ENCODE measurements at regions not wholly inside any gene's neighbourhood (a gene's known extent, or its start where the extent isn't known, plus 50 kb on each side); places are given as distances from the start of the nearest gene placed in this dataset.

- intact Hi-C loops (cut with DNase I, micrococcal nuclease): loop anchor here in 1 of 2 experiments (10.0 kb wide), 1 partner anchor 488 kb away; no protein-coding TSS in a partner anchor
- ChIA-PET POLR2A (no interaction called here), CTCF (interaction anchor here (1.1 to 1.2 kb wide), 2 partner anchors 25 to 623 kb away, joined by 3 read pairs; no protein-coding TSS in a partner anchor)
- no peaks in the 10 kb centered on the region for H3K27me3 Mint-ChIP-seq
- DNase-seq: no peak
- H3K36me3 Mint-ChIP-seq (ENCODE audit: low read depth): no peaks in the 10 kb centered on the region
- peaks cover 2% of the 10 kb centered on the region for H3K9me3 Mint-ChIP-seq (ENCODE audit: low read depth)
- H3K27ac Mint-ChIP-seq: no peak overlapping the region
- H3K4me3 Mint-ChIP-seq: no peak overlapping the region
- peaks cover 12% of the 10 kb centered on the region for H3K4me1 Mint-ChIP-seq
- ATAC-seq: no peak
Measured at GRCh38 chr1:193807208-193807607, 620.8 kb upstream of the B3GALT2 start.

- Mint-ChIP-seq H3K9me3 (ENCODE audit: low read depth) (peaks cover 4% of the 10 kb centered on the region), H3K27me3 (no peaks in the 10 kb centered on the region), H3K4me1 (peaks cover 12% of the 10 kb centered on the region), H3K27ac (no peak overlapping the region), H3K4me3 (no peak overlapping the region), H3K36me3 (ENCODE audit: low read depth) (no peaks in the 10 kb centered on the region)
- DNase-seq: no peak
- ChIA-PET POLR2A (no interaction called here), CTCF (interaction anchor here (1.2 to 1.3 kb wide), 2 partner anchors 13 to 623 kb away, joined by 3 read pairs; no protein-coding TSS in a partner anchor)
- intact Hi-C loops (cut with DNase I, micrococcal nuclease): loop anchor here in 1 of 2 experiments (10.0 kb wide), 1 partner anchor 488 kb away; no protein-coding TSS in a partner anchor
- ATAC-seq: peak; percentile 88
Measured at GRCh38 chr1:193806079-193807048, 620.0 kb upstream of the B3GALT2 start.

- peaks cover 11% of the 10 kb centered on the region for H3K4me1 Mint-ChIP-seq
- no peak overlapping the region for H3K4me3 Mint-ChIP-seq
- POLR2A ChIA-PET: interaction anchor here (0.6 kb wide), 1 partner anchor 508 kb away, joined by 3 read pairs; no protein-coding TSS in a partner anchor
- H3K9me3 Mint-ChIP-seq (ENCODE audit: low read depth): peaks cover 4% of the 10 kb centered on the region
- ATAC-seq (peak; percentile 77), DNase-seq (peak; percentile 5)
- CTCF ChIA-PET: interaction anchor here (1.2 kb wide), 1 partner anchor 64 kb away, joined by 4 read pairs; no protein-coding TSS in a partner anchor
- no peaks in the 10 kb centered on the region for H3K36me3 Mint-ChIP-seq (ENCODE audit: low read depth)
- H3K27ac Mint-ChIP-seq: no peak overlapping the region
- no peaks in the 10 kb centered on the region for H3K27me3 Mint-ChIP-seq
- intact Hi-C loops (cut with DNase I, micrococcal nuclease): loop anchor here in 1 of 2 experiments (10.0 kb wide), 1 partner anchor 495 kb away; no protein-coding TSS in a partner anchor
Measured at GRCh38 chr1:193799948-193800690, 613.7 kb upstream of the B3GALT2 start.

- no peaks in the 10 kb centered on the region for H3K36me3 Mint-ChIP-seq (ENCODE audit: low read depth)
- peaks cover 11% of the 10 kb centered on the region for H3K4me1 Mint-ChIP-seq
- no peak for DNase-seq
- ChIA-PET POLR2A (no interaction called here), CTCF (no interaction called here)
- intact Hi-C loops (cut with DNase I, micrococcal nuclease): no loop called here
- ATAC-seq: no peak
- H3K27me3 Mint-ChIP-seq: no peaks in the 10 kb centered on the region
- peaks cover 4% of the 10 kb centered on the region for H3K9me3 Mint-ChIP-seq (ENCODE audit: low read depth)
- H3K4me3 Mint-ChIP-seq: no peak overlapping the region
- no peak overlapping the region for H3K27ac Mint-ChIP-seq
Measured at GRCh38 chr1:193799371-193799770, 613.0 kb upstream of the B3GALT2 start.

GRCh38 chr1:193794239-193794638 lies 607.8 kb upstream of the B3GALT2 start:
- Mint-ChIP-seq H3K27ac (no peak overlapping the region), H3K36me3 (ENCODE audit: low read depth) (no peaks in the 10 kb centered on the region), H3K27me3 (no peaks in the 10 kb centered on the region), H3K4me1 (peaks cover 2% of the 10 kb centered on the region), H3K9me3 (ENCODE audit: low read depth) (no peaks in the 10 kb centered on the region), H3K4me3 (no peak overlapping the region)
- ATAC-seq (no peak), DNase-seq (no peak)
- ChIA-PET POLR2A (no interaction called here), CTCF (no interaction called here)
- intact Hi-C loops (cut with DNase I, micrococcal nuclease): no loop called here

GRCh38 chr1:193791746-193792145 lies 605.3 kb upstream of the B3GALT2 start:
- Mint-ChIP-seq H3K9me3 (ENCODE audit: low read depth) (no peaks in the 10 kb centered on the region), H3K36me3 (ENCODE audit: low read depth) (no peaks in the 10 kb centered on the region), H3K27me3 (no peaks in the 10 kb centered on the region), H3K4me3 (no peak overlapping the region), H3K4me1 (no peaks in the 10 kb centered on the region), H3K27ac (no peak overlapping the region)
- DNase-seq: no peak
- CTCF ChIA-PET: interaction anchor here (0.6 kb wide), 1 partner anchor 142 kb away, joined by 3 read pairs; no protein-coding TSS in a partner anchor
- POLR2A ChIA-PET: no interaction called here
- intact Hi-C loops (cut with DNase I, micrococcal nuclease): no loop called here
- ATAC-seq: no peak

GRCh38 chr1:193787061-193787460 lies 600.6 kb upstream of the B3GALT2 start:
- no peaks in the 10 kb centered on the region for H3K4me1 Mint-ChIP-seq
- no peaks in the 10 kb centered on the region for H3K27me3 Mint-ChIP-seq
- H3K27ac Mint-ChIP-seq: no peak overlapping the region
- ATAC-seq (no peak), DNase-seq (no peak)
- ChIA-PET CTCF (interaction anchor here (1.1 kb wide), 1 partner anchor 508 kb away, joined by 6 read pairs; no protein-coding TSS in a partner anchor), POLR2A (no interaction called here)
- intact Hi-C loops (cut with DNase I, micrococcal nuclease): no loop called here
- H3K36me3 Mint-ChIP-seq (ENCODE audit: low read depth): no peaks in the 10 kb centered on the region
- H3K9me3 Mint-ChIP-seq (ENCODE audit: low read depth): no peaks in the 10 kb centered on the region
- no peak overlapping the region for H3K4me3 Mint-ChIP-seq

GRCh38 chr1:193785850-193786420 lies 599.5 kb upstream of the B3GALT2 start:
- POLR2A ChIA-PET: no interaction called here
- Mint-ChIP-seq H3K36me3 (ENCODE audit: low read depth) (no peaks in the 10 kb centered on the region), H3K4me1 (no peaks in the 10 kb centered on the region), H3K4me3 (no peak overlapping the region), H3K9me3 (ENCODE audit: low read depth) (no peaks in the 10 kb centered on the region), H3K27ac (no peak overlapping the region), H3K27me3 (no peaks in the 10 kb centered on the region)
- intact Hi-C loops (cut with DNase I, micrococcal nuclease): no loop called here
- ATAC-seq (no peak), DNase-seq (no peak)
- CTCF ChIA-PET: interaction anchor here (0.6 to 1.1 kb wide), 2 partner anchors 15 to 509 kb away, joined by 3 to 6 read pairs; no protein-coding TSS in a partner anchor

GRCh38 chr1:193774536-193775323 lies 588.3 kb upstream of the B3GALT2 start:
- Mint-ChIP-seq H3K27ac (no peak overlapping the region), H3K9me3 (ENCODE audit: low read depth) (peaks cover 13% of the 10 kb centered on the region), H3K4me3 (no peak overlapping the region), H3K4me1 (peaks cover 4% of the 10 kb centered on the region), H3K27me3 (no peaks in the 10 kb centered on the region), H3K36me3 (ENCODE audit: low read depth) (peaks cover 4% of the 10 kb centered on the region)
- ATAC-seq (no peak), DNase-seq (no peak)
- intact Hi-C loops (cut with DNase I, micrococcal nuclease): no loop called here
- CTCF ChIA-PET: no interaction called here
- POLR2A ChIA-PET: interaction anchor here (0.7 kb wide), 1 partner anchor 360 kb away, joined by 3 read pairs; no protein-coding TSS in a partner anchor

GRCh38 chr1:193771596-193771995 lies 585.2 kb upstream of the B3GALT2 start:
- peaks cover 4% of the 10 kb centered on the region for H3K4me1 Mint-ChIP-seq
- CTCF ChIA-PET: no interaction called here
- ATAC-seq (no peak), DNase-seq (no peak)
- no peak overlapping the region for H3K27ac Mint-ChIP-seq
- POLR2A ChIA-PET: no interaction called here
- intact Hi-C loops (cut with DNase I, micrococcal nuclease): no loop called here
- H3K9me3 Mint-ChIP-seq (ENCODE audit: low read depth): peaks cover 10% of the 10 kb centered on the region
- H3K27me3 Mint-ChIP-seq: no peaks in the 10 kb centered on the region
- H3K4me3 Mint-ChIP-seq: no peak overlapping the region
- H3K36me3 Mint-ChIP-seq (ENCODE audit: low read depth): peaks cover 4% of the 10 kb centered on the region

- POLR2A ChIA-PET: no interaction called here
- H3K27me3 Mint-ChIP-seq: no peaks in the 10 kb centered on the region
- peaks cover 4% of the 10 kb centered on the region for H3K9me3 Mint-ChIP-seq (ENCODE audit: low read depth)
- peaks cover 2% of the 10 kb centered on the region for H3K36me3 Mint-ChIP-seq (ENCODE audit: low read depth)
- DNase-seq (no peak), ATAC-seq (no peak)
- peaks cover 4% of the 10 kb centered on the region for H3K4me1 Mint-ChIP-seq
- no peak overlapping the region for H3K4me3 Mint-ChIP-seq
- CTCF ChIA-PET: no interaction called here
- intact Hi-C loops (cut with DNase I, micrococcal nuclease): no loop called here
- H3K27ac Mint-ChIP-seq: no peak overlapping the region
Measured at GRCh38 chr1:193769651-193770050, 583.2 kb upstream of the B3GALT2 start.
